Esophagus mucosa (tissue), 1 donor: ENCODE measurements at regions not wholly inside any gene's neighbourhood (a gene's known extent, or its start where the extent isn't known, plus 50 kb on each side); places are given as distances from the start of the nearest gene placed in this dataset.

Experiments used
- ATAC-seq: fragments of 200-7000 bp; cut with Tn5 transposase; one replicate; pipeline ENCODE4 v1.9.1; 2020
- donor health status: DM: yes; HTN: yes; CAD: no.

DNA sequence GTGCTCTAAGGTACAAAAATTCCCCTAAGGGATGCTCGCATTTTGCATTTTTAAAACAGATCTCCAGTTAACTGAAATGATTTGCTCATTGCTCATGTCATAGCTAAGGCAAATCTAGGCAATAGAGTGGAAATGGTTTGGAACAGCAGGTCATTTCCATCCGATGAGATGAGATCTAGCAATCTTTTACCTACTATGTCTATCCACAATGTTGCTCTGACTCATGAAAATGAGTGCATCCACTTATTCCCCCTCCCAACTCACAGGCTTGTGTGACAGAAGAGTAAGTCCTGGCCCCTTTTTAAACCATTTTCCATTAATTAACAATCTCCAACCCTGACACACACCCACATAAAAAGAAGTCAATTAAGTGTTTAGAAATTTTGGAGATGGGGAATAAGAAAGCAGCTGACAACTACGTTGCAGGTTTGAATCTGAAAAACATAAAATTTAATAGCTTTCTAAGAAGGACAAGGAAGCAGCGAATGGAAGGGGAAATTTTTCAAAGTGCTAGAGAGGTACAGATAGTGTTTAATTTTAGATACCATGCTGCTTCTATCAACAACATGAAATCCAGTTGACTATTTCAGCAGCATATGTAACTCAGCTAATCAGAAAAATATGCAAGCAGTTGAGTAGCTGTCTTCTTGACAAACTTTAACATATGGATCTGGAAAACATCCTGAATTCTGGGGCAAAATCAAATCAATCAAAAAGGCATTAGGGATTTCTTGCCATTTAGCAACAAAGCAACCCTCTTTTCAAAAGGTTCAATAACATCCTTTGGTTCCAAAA is 112.0 kb downstream of the TMCO5A start:
- no peak for ATAC-seq

DNA sequence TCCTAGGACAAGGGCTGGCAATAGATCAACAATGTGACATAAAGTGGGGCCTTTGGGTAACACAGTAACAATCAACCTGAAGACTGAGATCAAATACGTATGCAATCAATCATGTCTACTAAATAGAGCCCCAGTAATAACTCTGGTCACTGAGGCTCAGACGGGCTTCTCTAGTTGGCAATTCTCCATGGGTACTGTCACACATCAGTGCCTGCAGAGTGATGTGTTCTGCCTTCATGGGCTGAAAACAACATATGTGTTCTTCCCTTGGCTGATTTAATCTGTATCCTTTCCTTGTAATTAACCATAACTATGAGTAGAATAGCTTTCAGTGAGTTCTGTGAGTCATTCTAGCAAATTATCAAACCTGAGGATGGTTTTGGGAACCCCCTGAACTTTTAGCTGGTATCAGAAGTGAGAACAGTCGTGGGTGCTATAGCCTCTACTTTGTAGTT is 113.6 kb downstream of the TMCO5A start:
- no peak for ATAC-seq

DNA sequence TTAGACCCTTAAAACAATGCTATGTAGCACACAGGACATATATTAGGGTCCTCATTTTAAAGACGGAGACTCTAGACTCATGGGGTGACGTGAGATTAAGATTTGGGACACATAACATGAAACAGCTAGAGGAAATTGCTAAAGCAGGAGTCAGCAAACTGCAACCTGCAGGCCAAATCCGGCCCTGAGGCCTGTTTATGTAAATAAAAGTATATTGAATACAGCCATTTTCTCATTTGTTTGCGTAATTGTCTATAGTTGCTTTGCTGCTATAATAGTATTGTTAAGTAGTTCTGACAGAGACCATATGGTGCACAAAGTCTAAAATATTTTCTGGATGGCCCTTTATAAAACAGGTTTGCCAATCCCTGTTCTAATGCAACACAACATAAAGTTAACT is 115.5 kb downstream of the TMCO5A start:
- ATAC-seq: no peak

DNA sequence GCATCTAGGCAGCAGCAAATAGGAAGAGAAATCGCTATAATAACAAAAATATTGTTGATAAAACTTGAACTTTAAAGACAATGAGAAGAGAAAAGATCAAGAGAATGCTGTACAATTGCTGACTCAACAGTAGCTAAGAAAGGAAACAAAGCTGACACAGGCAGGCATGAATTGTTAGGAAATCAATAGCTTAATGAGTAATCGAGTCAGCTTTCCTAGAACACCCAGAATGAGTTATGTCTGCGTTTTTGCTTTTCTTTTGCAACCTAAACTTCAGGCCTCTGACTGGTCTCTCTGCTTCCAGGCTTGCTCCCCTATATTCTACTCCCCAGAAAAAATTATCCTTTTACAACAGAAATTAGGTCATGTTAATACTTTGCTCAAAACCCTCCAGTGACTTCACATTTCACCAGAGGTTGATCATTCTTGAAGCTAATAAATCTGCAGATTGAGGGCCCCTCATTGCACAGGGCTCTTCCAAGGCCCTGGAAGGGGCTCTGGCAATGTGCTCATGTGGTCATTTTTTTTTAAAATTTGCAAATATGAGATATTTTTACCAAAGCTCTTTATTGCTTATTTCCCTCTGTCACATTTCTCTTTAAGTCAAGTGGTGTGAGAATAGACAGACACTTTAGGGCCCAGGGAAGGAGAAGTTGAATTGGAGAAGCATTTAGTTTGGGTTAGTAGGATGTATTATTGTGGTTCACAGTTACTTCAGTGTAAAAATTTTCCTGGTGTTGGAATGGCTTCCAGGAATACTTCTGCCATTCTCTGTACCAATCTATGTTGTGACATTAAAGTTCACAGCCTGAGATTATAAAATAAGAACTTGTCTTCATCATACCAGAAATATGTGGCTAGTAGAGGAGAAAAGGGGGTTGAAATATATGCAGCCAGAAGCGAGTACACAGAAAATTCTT is 116.3 kb downstream of the TMCO5A start:
- ATAC-seq: peak; percentile 88

DNA sequence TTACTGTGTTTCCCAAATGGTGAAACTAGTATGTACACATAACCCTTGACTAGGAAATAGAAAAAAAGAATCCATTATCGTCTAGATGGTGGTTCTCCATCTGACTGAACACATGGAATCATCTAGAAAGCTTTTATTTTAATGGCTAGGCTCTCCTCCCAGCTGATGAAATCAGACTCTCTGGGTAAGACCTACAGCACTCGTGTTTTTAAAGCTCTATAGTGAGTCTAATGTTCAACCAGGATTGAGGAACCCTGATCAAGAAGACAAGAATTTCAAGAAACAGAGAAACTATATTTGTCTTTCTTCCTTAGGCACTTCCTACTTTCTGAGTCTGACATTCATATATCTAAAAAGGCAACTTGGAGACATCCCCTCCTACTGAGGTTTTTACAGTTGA is 118.8 kb downstream of the TMCO5A start:
- no peak for ATAC-seq

DNA sequence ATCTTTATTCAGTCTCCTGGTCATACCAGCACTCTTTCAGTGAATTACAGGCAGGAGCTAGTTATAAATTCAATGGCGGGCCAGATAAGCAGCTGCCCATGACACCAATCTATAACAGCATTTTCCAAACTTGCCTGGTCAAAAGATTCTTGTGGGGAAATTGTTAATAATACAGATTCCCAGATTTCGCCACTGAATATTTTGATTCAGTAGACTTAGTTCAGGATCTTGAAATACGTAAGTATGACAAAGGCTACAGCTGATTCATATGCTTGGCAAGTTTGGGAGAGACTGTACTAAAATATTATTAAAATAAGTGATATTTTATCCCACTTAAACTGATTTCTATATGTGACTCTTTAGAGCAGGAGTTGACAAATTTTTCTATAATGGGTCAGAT is 119.3 kb downstream of the TMCO5A start:
- no peak for ATAC-seq

DNA sequence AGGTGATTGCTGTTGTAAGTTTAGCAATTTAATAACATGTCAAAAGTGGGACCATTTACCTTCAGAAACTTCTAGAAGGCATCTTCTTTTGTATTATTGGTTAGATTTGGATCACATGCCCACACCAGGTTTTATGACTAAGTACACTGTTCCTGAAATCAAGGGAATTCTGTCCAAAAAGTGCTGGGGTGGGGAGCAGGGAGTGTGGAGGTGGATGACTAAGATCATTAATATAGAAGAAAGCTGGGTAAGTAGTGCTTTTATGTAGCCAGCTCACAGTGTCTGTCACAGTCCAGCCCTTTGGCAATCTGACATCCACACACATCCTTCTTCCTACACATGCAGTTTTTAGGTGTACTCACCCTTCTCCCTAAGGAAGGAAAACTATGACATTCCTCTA is 120.0 kb downstream of the TMCO5A start:
- no peak for ATAC-seq

DNA sequence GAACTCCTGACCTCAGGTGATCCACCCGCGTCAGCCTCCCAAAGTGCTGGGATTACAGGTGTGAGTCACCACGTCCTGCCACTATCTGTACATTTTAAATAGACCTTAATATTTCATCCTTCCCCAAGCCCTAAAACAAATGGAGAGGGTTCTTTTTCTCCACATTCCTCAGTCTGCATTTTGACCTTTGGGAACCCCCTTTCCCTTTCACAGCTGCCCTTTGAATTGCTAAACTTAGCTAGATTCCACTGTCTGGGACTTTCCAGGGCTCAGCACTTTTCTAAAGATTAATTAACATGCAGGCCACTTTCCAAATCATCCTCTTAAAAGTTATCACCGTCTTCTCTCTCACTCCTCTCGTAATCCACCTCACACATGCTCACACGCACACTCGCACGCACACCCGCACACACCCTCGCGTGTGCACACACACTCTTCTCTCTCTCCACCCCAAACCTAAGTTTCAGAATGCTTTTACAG is 124.2 kb downstream of the TMCO5A start:
- no peak for ATAC-seq

DNA sequence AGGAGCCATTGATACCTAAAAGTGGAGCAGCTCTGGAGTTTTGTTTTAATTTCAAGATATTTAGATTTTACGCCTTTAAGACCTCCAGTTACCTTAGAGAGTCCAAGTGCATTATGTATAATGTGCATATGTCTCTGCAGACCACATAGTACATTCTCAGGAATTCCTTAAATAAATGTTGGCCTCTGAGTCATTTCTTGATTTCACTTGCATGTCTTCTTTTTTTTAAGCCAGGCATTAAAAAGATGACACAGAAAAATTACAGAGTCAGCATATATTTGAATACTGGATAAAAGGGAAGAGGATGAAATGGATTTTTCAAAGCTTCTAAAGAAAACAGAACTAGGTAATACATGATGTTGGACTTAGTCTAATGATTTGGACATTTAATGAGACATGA is 125.2 kb downstream of the TMCO5A start:
- no peak for ATAC-seq

DNA sequence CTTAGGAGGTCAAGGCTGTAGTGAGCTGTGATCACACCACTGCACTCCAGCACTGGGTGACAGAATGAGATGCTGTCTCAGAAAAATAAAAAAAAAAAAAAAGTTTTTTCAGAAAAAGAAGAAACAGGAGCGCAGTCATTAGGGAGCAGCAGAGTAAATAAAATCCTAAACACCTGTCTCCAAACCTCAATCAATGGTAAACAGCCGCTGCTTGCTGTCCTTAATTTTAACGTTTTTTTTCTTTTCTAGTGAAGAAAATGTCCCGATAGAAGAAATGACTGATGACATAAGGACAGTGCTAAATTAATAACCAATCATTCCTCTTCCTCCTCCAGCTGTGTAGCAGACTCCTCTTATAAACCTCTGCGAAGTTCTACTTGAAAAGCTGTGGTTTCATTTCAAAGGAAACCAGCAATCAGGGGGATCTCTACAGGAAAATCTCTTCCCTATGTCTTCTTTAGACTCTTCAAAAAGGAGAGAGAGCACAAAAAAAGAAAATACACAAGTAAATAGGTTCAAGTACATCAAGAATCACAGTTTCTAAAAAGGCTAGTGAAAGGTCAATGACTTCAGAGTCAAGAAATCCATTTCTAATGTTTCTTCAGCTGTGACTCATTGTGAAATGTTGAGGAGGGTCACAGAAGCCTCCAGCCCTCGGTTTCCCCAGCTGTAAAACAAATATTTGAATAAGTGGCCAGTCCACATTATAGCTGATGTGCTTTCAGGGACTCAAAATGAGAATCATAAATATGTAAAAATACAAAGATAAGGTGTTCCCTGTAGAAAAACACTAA is 127.6 kb downstream of the TMCO5A start:
- no peak for ATAC-seq

DNA sequence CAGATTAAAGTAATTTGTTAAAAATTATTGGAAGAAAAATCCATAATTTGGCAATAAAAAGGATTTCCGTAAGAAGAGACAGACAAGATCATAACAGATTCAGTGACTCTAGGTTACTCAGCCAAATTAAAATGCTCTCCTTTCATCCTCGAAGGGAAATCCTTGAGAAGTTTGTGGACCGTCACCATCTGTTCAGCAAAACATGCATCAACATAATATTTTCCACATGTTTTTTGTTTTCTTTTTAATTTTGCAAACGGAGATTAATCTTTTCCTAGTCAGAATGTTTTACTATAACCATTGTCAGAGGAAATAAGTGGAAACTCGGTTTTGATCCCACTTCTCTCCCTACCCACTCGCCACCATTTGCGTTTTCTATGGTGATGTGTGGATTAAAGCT is 128.3 kb downstream of the TMCO5A start:
- no peak for ATAC-seq

DNA sequence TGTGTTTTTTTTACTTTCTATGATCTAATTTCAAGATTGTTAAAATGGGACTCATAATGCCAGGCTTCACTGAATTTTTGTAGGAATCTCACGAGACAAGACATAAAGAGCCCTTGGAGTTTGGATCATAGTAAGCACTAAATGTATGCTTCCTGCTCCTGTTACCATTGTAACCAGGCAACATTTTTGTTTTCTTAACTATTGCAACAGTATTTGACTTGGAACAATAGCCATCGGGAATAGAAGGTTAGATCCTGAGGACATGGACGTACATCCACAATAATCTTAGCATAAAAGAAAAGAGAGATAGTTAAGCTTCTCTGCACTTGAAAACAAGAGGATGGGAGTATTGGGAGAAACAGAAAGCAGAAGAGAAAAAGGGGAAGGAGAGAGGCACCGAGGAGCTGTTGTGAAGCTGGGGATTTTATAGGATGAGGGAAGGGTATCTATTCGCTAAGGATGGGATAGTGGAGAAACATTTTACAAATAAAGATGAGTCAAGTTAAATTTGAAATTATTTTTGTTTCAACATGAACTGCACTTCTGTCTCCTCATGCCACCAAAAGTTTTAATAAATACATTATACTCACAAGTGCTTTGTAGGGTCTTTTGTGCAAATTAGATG is 131.4 kb downstream of the TMCO5A start:
- ATAC-seq: no peak

DNA sequence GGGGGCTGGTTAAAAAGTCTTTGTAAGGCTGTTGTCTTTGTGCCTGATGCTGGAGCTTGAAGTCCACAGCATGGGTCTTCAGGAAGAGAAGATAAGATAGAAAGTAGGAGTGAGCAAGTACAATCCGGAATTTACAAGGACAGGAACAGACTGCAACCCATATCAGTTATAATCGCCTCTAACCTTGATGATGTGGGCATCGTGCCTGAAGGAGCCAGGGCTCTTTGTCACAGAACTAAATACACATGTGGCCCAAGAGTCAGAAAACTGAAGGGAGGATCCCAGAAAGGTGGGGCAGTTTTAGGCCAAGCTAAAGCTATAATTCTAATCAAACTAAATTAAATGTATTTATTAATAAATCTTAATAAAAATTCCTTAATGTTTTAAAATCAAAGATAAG is 132.2 kb downstream of the TMCO5A start:
- no peak for ATAC-seq

DNA sequence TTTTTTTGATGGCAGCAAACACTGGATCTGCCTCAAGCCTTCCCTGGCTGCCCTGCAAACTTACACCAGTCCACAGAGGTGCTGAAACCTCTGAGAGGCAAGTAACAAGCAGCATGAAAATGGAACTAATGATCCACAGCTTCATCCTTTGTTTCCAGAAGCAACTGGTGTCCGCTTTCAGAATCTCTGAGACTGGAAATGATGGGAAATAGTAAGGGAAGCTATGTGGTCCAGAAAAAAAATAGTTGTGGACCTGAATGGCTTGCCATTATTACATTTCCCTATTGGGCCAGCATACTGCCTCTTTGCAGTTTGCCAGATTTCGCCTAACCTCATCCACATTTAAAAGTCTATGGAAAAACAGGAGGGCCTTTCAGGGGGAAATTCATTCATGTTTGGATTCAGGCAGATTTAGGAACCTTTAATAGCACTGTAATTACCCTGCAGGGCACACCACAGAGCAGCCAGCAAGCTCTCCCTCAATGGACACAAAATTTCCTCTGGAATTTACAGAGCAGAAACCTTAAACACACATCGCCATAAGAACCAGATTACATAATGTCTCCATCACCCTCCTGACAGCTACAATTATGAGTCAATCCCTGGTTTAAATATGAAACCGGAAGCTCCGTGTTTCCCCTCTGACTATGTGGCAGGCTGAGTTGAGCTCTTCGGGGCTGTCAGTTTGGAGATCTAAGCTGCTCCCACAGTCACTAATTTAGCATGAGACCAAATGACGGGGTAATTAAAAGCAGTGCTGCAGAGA is 134.4 kb downstream of the TMCO5A start:
- ATAC-seq: peak; percentile 73

DNA sequence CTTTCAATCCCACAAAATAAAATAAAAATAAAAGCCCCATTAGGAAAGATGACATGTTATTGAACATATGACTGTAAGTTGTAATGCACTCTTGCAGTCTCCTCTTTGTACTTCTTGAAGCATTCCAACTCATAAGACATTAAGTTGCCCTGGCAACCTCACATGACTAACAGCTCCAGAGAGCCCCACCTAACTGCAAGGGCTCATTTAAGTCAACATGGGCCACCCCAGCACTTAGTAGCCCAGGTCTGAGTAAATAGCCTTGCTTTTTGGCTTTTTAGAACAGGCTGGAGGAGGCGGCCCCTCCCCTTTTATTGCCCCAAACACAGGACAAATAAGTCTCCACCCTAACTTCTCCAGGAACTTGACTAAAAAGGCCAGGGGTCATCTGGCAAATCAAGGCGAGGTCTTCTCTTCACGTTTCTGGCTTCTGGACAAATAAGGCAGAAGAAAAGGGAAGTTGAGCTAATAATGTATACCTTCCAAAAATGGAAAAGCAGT is 135.1 kb downstream of the TMCO5A start:
- peak; percentile 79 for ATAC-seq

DNA sequence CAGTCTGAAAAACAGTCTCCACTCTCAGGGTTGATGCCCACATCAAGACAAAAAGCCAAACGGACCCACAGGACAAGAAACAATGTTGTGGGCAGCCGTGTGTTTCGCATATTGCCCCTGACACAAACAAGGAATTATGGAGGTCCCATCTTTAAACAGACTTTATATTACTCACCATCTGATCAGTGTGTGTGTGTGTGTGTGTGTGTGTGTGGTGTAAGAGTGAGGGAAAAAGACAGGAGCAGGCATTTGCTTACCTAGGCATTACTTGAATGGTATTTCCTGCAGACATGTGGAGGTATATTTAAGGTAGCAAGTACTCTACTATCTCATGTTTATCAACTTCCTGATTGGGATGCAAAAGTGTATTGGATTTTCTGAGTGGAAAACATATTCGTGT is 136.3 kb downstream of the TMCO5A start:
- ATAC-seq: no peak

DNA sequence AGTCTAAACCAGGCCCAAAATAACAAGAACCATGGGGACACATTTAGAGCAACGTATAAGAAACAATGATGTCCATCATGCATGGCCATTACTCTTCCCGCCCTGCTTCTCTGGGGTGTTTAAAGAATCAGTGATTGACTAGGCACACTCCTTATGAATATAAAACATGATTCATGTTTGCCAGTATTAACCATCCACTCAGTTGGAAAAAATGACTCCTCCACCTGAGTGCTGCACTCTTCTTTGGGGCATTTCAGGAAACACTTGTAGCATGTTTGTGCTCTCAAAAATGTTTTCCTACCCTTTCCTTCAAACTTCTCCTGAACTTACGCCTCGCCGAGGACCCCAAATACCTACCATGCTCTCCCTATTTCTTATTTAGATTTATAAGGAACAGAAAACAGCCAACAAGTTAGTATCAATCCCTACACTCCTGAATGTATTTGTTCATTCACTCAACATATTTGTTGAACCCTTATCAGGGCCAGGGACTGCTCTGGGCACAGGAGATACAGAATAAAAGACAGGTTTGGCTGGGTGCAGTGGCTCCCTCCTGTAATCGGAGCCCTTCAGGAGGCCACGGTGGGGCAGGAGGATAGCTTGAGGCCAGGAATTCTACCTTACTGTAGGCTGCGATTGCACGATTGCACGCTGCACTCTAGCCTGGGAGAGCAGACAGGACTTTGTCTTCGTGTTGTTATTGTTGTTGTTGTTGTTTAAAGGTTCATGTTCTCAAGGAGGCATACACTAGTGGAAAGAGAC is 137.0 kb downstream of the TMCO5A start:
- ATAC-seq: no peak

DNA sequence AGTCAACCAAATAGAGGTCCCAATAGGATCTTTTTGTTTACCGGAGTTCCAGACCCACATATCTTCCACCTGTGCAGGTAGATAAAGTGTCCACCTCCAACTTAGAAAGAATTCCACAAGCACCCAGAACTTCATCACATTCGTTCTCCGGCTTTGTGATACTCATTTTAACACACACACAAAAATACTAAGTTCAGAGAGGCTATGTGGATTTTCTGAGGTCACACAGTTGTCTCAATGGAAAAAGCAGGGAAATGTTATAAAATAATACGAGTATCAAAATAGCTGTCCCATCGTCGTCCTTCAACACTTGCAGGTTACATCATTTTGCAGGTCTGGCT is 137.5 kb downstream of the TMCO5A start:
- ATAC-seq: no peak

DNA sequence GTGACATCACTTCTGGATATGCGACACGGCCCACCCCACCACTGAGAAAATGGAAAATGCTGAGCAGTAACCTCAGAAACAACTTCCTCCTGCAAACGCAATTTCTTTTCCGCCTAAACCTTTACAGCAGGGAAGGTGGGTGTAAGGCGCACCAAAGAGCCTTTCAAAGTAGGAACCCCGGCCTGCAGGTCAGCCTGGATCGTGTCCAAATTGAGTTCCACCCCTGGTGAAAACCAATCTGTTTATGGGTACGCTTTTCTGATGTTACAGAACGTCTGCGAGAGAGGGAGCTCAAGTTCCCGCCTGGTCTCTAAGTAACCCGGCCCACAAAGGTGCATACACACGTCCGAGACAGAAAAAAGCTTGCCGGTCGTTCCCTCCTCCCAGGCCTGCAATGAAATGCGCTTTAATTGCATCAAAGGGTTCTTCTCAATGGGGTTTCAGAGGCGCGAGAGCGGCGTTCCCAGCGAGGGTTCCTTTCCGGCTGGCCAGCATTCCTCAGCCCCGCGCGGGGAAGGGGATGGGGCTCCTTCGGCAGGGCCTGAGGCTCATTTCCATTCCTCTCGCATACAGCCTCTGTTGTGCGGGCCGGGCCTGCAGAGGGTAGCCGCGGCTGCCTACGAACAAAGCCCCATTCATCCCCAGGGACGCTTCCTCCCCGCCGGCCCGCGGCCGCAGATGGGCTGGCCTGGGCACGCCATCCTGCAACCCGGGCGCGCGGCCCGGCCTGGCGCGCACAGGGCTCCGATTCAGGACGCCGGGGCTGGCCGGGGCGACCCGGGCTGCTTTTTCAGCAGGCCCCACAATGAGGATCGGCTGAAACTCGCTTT is 138.1 kb downstream of the TMCO5A start:
- ATAC-seq: peak; percentile 74
